ENCODE measurements at regions not wholly inside any gene's neighbourhood (a gene's known extent, or its start where the extent isn't known, plus 50 kb on each side); places are given as distances from the start of the nearest gene placed in this dataset.
A peak's percentile ranks its signal among the peaks of the same experiment; 100 is the strongest.

GRCh38 chr12:23290627-23291330, 658.7 kb downstream of the SOX5 start:
- TF ChIP-seq CTCF (IDR thresholded peaks at IDR 0.05; ENCODE audit: low read depth, low read length, missing input control) = no peak
- no peak for TF ChIP-seq RAD21 (IDR thresholded peaks at IDR 0.05)
- TF ChIP-seq RXRA (IDR thresholded peaks at IDR 0.05) = peak; percentile 18 to 21
- TF ChIP-seq TAF1 (conservative IDR thresholded peaks at IDR 0.05) = no peak
- no peak for TF ChIP-seq JUND (IDR thresholded peaks at IDR 0.05)
- no peak for TF ChIP-seq NR2F2 (IDR thresholded peaks at IDR 0.05)
- TF ChIP-seq MAX (IDR thresholded peaks at IDR 0.05) = peak; percentile 38
- no peak for TF ChIP-seq FOXA1 (IDR thresholded peaks at IDR 0.05)
- TF ChIP-seq GABPA (IDR thresholded peaks at IDR 0.05 in 1 of 2, conservative IDR thresholded peaks at IDR 0.05 in 1 of 2) = no peak

Data from liver (tissue), 3 donors.